ENCODE measurements at regions not wholly inside any gene's neighbourhood (a gene's known extent, or its start where the extent isn't known, plus 50 kb on each side); places are given as distances from the start of the nearest gene placed in this dataset.
A peak's percentile ranks its signal among the peaks of the same experiment; 100 is the strongest.
"Not testable (repeated sequence)": the region's sequence is repeated elsewhere in the genome, so short reads cannot be mapped to it uniquely, and the experiment has no call there.

DNA sequence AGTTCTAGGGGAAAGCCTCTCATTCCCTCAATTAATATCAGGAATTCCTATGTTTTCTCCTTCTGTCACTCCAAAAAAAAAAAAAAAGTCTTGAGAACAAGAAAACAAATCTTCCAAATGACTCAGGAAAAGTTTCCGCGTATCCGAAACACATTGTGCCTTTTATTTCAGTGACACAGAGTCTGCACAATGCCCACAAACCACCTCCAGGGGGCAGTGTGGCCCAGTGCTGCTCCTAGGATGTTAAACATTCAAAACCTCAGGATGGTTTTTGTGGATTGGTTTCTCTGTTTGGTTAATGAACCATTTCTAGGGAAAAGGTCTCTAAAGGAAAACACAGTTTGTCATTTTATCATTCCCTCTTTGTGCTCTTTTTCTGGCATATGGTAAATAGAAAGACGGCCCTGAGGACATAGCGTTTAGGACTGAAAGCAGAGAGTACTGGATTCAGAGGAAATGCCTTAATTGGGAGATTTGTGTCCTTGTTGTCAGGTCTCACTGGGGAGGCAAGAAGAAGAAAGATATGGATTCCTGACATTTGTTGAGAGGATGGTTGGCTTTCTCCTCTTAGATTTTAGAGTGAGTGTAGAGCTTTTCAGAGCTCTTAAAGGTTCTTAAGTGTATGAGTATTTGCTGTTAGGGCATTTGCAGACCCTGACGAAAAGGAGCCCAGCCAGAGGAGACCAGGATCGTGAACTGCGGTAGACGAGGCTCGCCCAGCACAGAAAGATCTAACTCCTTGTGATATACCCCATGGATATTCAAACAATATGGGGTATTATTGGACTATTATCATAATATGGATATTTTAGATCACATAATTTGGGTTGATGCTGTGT is 65.7 kb upstream of the MAP9 start:
- peak; percentile 81 for ATAC-seq

DNA sequence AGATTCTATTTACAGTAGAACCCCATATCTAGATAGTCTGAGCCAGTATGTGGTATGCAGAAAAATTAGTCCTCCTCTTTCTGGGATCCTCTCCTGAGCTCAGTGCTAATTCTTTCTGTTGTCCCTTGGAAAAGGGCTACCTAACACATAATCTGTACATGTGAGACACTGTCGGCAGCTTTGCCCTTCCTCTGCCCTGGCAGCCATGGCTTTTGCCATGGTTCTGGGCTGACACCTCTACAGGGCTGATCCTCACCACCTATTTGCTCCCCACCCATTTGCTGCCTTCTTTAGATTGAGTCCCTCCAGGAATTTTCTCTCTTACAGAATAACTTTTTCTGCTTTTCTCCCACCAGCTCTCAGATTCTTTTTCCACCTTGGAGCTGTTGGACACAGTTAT is 64.7 kb upstream of the MAP9 start:
- no peak for ATAC-seq

DNA sequence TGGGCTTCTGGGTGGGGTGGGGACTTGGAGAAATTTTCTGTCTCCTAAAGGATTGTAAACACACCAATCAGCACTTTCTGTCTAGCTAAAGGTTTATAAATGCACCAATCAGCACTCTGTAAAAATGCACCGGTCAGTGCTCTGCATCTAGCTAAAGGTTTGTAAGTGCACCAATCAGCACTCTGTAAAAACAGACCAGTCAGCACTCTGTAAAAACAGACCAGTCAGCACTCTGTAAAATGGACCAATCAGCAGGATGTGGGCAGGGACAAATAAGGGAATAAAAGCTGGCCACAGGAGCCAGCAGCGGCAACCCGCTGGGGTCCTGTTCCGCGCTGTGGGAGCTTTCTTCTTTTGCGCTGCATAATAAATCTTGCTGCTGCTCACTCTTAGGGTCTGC is 63.0 kb upstream of the MAP9 start:
- not testable (repeated sequence) for ATAC-seq

DNA sequence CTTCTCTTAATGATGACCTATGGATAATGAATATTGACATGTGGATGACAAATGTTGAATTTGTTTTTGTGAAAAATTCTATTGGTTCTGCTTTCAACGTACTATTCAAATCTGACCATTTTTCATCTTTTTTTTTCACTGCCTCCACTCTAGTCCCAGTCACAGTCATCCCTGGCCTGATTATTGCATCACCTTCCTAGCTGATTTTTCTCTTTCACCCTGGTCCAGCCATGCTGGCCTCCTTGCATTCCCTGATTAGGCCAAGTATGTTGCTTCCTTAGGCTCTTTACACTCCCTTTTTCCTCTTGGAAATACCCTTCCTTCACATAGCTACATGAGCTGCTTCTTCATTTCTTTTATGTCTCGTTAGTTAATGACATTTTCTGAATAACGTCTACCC is 58.1 kb upstream of the MAP9 start:
- ATAC-seq, result no peak

DNA sequence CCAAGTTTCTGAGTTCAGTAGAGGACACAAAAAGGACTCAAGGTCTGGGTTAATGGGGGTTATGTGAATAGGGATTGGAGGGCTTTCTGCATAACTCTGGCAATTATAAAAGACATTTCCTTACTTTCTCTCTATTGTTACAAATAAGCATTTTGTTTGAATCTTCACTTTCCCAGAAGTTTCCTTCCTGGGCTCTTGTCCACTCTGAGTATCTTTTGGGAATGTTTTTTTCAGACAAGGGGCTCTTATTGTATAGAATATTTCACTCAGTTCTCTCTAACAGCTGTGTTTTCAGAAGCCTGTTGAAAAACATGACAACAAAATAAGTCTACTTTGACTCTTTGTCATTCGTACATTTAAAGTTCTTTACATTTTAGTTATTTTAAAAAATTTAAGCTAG is 57.6 kb upstream of the MAP9 start:
- no peak for ATAC-seq

DNA sequence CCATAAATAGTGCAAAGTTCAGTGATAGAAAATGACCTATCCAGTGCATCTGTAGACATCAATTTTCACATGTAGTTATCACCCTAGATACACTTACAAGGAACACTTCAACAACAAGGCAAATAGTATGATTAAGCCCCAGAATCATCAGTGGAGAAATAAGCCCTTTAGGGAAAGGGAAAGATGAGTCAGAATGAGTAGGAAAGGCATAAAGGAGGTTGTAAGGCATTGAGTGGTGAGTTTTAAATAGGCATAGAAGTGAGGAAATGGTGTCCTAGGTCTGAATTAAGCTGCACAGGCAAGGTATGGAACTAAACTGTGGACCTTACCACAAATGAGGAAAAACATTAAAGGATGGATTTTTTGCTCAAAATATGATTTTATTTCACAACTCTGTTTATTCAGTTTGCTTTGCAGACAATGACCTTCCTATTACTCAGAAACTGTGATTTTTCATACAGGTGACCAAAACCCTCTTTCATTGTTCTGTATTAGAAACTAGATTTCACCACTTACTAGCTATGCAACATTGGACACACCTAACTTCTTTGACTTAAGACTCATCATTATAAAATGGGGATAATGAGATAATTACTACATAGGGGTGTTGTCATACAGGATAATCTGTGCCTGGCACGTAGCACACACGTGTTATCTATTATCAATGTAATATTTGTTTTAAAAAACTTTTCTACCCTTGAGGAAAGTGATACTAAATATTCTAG is 57.0 kb upstream of the MAP9 start:
- peak; percentile 96 for ATAC-seq

DNA sequence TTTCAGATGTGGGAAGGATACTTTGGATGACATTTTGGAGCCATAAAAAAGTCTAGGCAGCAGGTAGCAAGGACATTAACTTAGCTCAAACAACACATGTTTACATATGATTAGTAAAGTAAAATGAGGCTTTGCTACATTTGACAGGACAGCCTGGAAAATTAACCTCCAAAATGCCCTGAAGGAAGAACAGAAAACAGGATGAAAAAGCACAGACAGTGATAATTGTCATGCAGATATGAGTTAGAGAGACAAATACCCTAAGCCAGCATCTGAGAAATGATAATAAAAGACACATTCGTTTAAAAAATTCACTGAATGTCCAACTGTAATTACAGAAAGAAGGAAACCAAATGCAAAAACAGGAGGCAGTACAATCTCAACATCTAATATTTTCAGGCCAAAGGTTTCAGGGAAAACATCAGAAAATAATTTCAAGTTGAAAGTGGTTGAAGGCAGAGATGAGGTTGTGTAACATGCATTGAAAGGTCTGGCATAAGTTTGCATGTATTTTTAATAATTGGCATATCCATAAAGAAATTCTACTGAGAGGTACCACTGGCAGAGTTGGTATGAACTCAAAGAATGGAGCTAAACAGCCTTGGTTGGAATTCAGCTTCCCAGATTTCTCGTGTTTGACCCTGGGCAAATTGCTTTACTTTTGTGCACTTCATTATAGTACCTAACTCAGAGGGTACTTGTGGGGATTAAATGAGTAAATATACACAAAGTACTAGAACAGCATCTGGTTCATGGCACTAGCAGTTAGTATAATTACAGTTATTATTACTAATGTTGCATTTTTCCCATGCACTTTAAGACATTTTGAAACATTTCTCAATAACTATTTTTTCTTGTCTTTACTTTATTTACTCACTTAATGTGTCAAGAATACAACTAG is 54.4 kb upstream of the MAP9 start:
- ATAC-seq, result no peak

DNA sequence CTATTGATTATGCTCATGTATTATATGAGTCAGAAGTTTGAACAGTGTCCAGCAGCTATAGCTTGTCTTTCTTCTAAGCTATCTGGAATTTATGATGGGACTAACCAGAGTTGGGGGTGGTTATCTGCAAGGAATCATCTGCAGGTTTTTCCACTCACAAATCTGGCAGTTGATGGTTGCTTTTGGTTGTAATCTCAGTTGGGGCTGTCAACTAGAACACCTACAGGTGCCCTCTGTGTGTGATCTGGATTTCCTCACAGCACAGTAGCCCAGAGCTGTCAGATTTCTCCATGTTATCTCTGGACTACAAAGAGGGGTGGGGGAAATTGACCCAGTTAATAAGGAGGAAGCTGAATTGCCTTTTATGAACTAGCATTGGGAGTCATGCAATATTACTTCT is 51.4 kb upstream of the MAP9 start:
- ATAC-seq, result no peak

DNA sequence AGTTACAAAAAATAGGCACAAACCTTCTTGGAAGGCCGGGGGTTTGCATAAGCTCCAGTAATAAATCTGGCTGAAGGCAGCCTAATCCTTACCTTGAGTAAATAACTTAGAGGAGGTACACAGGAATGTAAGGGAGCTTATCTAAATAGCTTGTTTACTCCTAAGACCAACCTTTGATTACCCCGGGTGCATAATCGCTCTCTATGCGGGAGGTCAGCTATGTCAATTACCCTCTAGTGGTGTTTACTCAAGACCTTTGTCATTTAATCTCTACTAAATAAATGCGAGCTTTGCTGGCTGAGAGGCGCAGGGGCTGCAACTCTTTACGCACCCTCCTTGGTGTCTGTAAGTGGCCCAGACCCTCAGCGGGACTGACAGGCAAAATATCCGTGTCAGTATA is 50.2 kb upstream of the MAP9 start:
- no peak for ATAC-seq
